GM08714 (cell line): ENCODE measurements at regions not wholly inside any gene's neighbourhood (a gene's known extent, or its start where the extent isn't known, plus 50 kb on each side); places are given as distances from the start of the nearest gene placed in this dataset.

Experiments used
- H3K4me3 ChIP-seq: fragments of 200-500 bp; sonication (Bioruptor generic); 2 replicates; pipeline ENCODE4 v1.5.1; 2014; ENCODE audit warnings: mild to moderate bottlenecking, low read length, inconsistent platforms
- ZNF274 ChIP-seq: IDR thresholded peaks from 2 replicates; pipeline ENCODE4 v1.6.1; 2012; ENCODE audit warnings: mild to moderate bottlenecking, low read depth, low read length

- no peak overlapping the region for H3K4me3 ChIP-seq
- no peak for TF ChIP-seq ZNF274
These were observed 636.1 kb downstream of the PSAT1 start for GRCh38 chr9:78932849-78933627.

GRCh38 chr9:78934880-78935279 lies 636.9 kb upstream of the TLE4 start:
- TF ChIP-seq ZNF274 = no peak
- H3K4me3 ChIP-seq = no peak overlapping the region

GRCh38 chr9:78938821-78939220 lies 632.9 kb upstream of the TLE4 start:
- no peak overlapping the region for H3K4me3 ChIP-seq
- no peak for TF ChIP-seq ZNF274

GRCh38 chr9:78939311-78940065 lies 632.3 kb upstream of the TLE4 start:
- no peak for TF ChIP-seq ZNF274
- H3K4me3 ChIP-seq = no peak overlapping the region

- no peak for TF ChIP-seq ZNF274
- H3K4me3 ChIP-seq = no peak overlapping the region
These were observed 631.5 kb upstream of the TLE4 start for GRCh38 chr9:78940121-78940855.

GRCh38 chr9:78954286-78954685 lies 617.5 kb upstream of the TLE4 start:
- H3K4me3 ChIP-seq = no peak overlapping the region
- TF ChIP-seq ZNF274 = no peak

- H3K4me3 ChIP-seq = no peak overlapping the region
- TF ChIP-seq ZNF274 = no peak
These were observed 612.9 kb upstream of the TLE4 start for GRCh38 chr9:78958892-78959291.

GRCh38 chr9:78962156-78962555 lies 609.6 kb upstream of the TLE4 start:
- no peak for TF ChIP-seq ZNF274

GRCh38 chr9:78963911-78964310 lies 607.9 kb upstream of the TLE4 start:
- no peak for TF ChIP-seq ZNF274
- no peak overlapping the region for H3K4me3 ChIP-seq

More at GRCh38 chr9:78962156-78962555, 609.6 kb upstream of the TLE4 start:
- no peak overlapping the region for H3K4me3 ChIP-seq

- no peak for TF ChIP-seq ZNF274
- no peak overlapping the region for H3K4me3 ChIP-seq
These were observed 604.1 kb upstream of the TLE4 start for GRCh38 chr9:78967596-78968217.

- no peak overlapping the region for H3K4me3 ChIP-seq
- no peak for TF ChIP-seq ZNF274
These were observed 601.4 kb upstream of the TLE4 start for GRCh38 chr9:78970375-78970774.

GRCh38 chr9:78971540-78971939 lies 600.2 kb upstream of the TLE4 start:
- no peak for TF ChIP-seq ZNF274
- no peak overlapping the region for H3K4me3 ChIP-seq

- TF ChIP-seq ZNF274 = no peak
- H3K4me3 ChIP-seq = no peak overlapping the region
These were observed 599.3 kb upstream of the TLE4 start for GRCh38 chr9:78972303-78972999.

GRCh38 chr9:78973907-78974306 lies 597.9 kb upstream of the TLE4 start:
- no peak overlapping the region for H3K4me3 ChIP-seq
- TF ChIP-seq ZNF274 = no peak
